MM.1S (cell line): ENCODE measurements at regions not wholly inside any gene's neighbourhood (a gene's known extent, or its start where the extent isn't known, plus 50 kb on each side); places are given as distances from the start of the nearest gene placed in this dataset.

Source experiments
- DNase-seq: peaks from one replicate; pipeline ENCODE4 v3.0.0-alpha.2; 2015
- H2AFZ ChIP-seq: fragments of 300-600 bp; sonication (generic); 2 replicates; pipeline ENCODE4 v1.6.0; 2016; ENCODE audit warnings: antibody characterized with exemption, low read length
- H3F3A ChIP-seq: fragments of 300-600 bp; sonication (generic); 2 replicates; pipeline ENCODE4 v1.6.1; 2016; ENCODE audit warnings: mild to moderate bottlenecking, antibody characterized with exemption, low read length, moderate library complexity, mixed read lengths; ENCODE audit not compliant: insufficient read depth
- H3K27ac ChIP-seq: fragments of 300-600 bp; sonication (generic); 2 replicates; pipeline ENCODE4 v1.5.1; 2016; ENCODE audit warnings: mild to moderate bottlenecking, low read length
- H3K27me3 ChIP-seq: fragments of 300-600 bp; sonication (generic); replicated peaks from 2 replicates; pipeline ENCODE4 v1.6.0; 2016; ENCODE audit warnings: low read length; ENCODE audit not compliant: insufficient read depth
- H3K36me3 ChIP-seq: fragments of 300-600 bp; sonication (generic); replicated peaks from 2 replicates; pipeline ENCODE4 v1.6.1; 2016; ENCODE audit warnings: mild to moderate bottlenecking, low read length, mixed read lengths; ENCODE audit not compliant: insufficient read depth
- H3K4me1 ChIP-seq: fragments of 300-600 bp; sonication (generic); 2 replicates; pipeline ENCODE4 v1.6.1; 2016; ENCODE audit warnings: low read length, mixed read lengths
- H3K4me2 ChIP-seq: fragments of 300-600 bp; sonication (generic); 2 replicates; pipeline ENCODE4 v1.6.0; 2016; ENCODE audit warnings: low read depth, low read length
- H3K4me3 ChIP-seq: fragments of 300-600 bp; sonication (generic); 2 replicates; pipeline ENCODE4 v1.5.1; 2016; ENCODE audit warnings: low read length, mixed read lengths
- H3K79me2 ChIP-seq: fragments of 300-600 bp; sonication (generic); 2 replicates; pipeline ENCODE4 v1.6.1; 2016; ENCODE audit warnings: mixed run types, low read length, mixed read lengths
- H3K9ac ChIP-seq: fragments of 300-600 bp; sonication (generic); 2 replicates; pipeline ENCODE4 v1.6.1; 2016; ENCODE audit warnings: low read length, mixed read lengths
- H3K9me2 ChIP-seq: fragments of 300-600 bp; sonication (generic); replicated peaks from 2 replicates; pipeline ENCODE4 v1.6.1; 2016; ENCODE audit warnings: mild to moderate bottlenecking, low read length, mixed read lengths; ENCODE audit not compliant: insufficient read depth
- H3K9me3 ChIP-seq: fragments of 300-600 bp; sonication (generic); replicated peaks from 2 replicates; pipeline ENCODE4 v1.6.1; 2016; ENCODE audit warnings: mild to moderate bottlenecking, low read length, mixed read lengths; ENCODE audit not compliant: insufficient read depth
- H4K20me1 ChIP-seq: fragments of 300-600 bp; sonication (generic); 2 replicates; pipeline ENCODE4 v1.6.1; 2016; ENCODE audit warnings: mild to moderate bottlenecking, low read length, moderate library complexity, mixed read lengths; ENCODE audit not compliant: insufficient read depth
- CTCF ChIP-seq: fragments of 300-600 bp; sonication (generic); IDR thresholded peaks from 2 replicates; pipeline ENCODE4 v1.5.1; 2016; ENCODE audit warnings: antibody characterized with exemption, low read length, mixed read lengths
- EZH2 ChIP-seq: fragments of 300-600 bp; sonication (generic); optimal IDR thresholded peaks from 2 replicates; pipeline ENCODE3; 2017; ENCODE audit warnings: low read depth, mild to moderate bottlenecking, antibody characterized with exemption, low read length, mixed read lengths
- EZH2phosphoT487 ChIP-seq: fragments of 300-600 bp; sonication (generic); IDR thresholded peaks from 2 replicates; pipeline ENCODE4 v1.6.1; 2018; ENCODE audit warnings: antibody characterized with exemption, low read length

GRCh38 chr1:223012938-223013337, 130.1 kb downstream of the TLR5 start:
- no peaks in the 10 kb centered on the region for H3F3A ChIP-seq
- H3K27me3 ChIP-seq = no peaks in the 10 kb centered on the region
- no peaks in the 10 kb centered on the region for H3K9me2 ChIP-seq
- DNase-seq = no peak
- no peaks in the 10 kb centered on the region for H3K36me3 ChIP-seq
- no peaks in the 10 kb centered on the region for H3K79me2 ChIP-seq
- no peak overlapping the region for H3K4me2 ChIP-seq
- no peaks in the 10 kb centered on the region for H3K9me3 ChIP-seq
- no peak overlapping the region for H3K4me3 ChIP-seq
- TF ChIP-seq EZH2phosphoT487 (no peak), EZH2 (no peak), CTCF (no peak)
- no peaks in the 10 kb centered on the region for H4K20me1 ChIP-seq
- H3K9ac ChIP-seq = no peak overlapping the region
- no peak overlapping the region for H3K27ac ChIP-seq
- no peaks in the 10 kb centered on the region for H3K4me1 ChIP-seq
- no peak overlapping the region for H2AFZ ChIP-seq

GRCh38 chr1:223014142-223014873, 128.7 kb downstream of the TLR5 start:
- Histone ChIP-seq H3K36me3 (no peaks in the 10 kb centered on the region), H3K9me3 (no peaks in the 10 kb centered on the region), H3K27me3 (no peaks in the 10 kb centered on the region), H3K4me1 (no peaks in the 10 kb centered on the region), H3K9ac (no peak overlapping the region), H3K27ac (no peak overlapping the region), H3F3A (no peaks in the 10 kb centered on the region), H3K4me3 (no peak overlapping the region), H4K20me1 (no peaks in the 10 kb centered on the region), H3K79me2 (no peaks in the 10 kb centered on the region), H3K9me2 (no peaks in the 10 kb centered on the region), H2AFZ (no peak overlapping the region), H3K4me2 (no peak overlapping the region)
- TF ChIP-seq EZH2 (no peak), CTCF (no peak), EZH2phosphoT487 (no peak)
- no peak for DNase-seq

- no peaks in the 10 kb centered on the region for H3K79me2 ChIP-seq
- H3K27ac ChIP-seq = no peak overlapping the region
- no peaks in the 10 kb centered on the region for H3F3A ChIP-seq
- TF ChIP-seq EZH2phosphoT487 = no peak
- H3K27me3 ChIP-seq = no peaks in the 10 kb centered on the region
- no peaks in the 10 kb centered on the region for H3K9me2 ChIP-seq
- no peak overlapping the region for H3K9ac ChIP-seq
- H3K4me1 ChIP-seq = no peaks in the 10 kb centered on the region
- H4K20me1 ChIP-seq = no peaks in the 10 kb centered on the region
- no peaks in the 10 kb centered on the region for H3K36me3 ChIP-seq
- no peak overlapping the region for H3K4me3 ChIP-seq
- H3K9me3 ChIP-seq = no peaks in the 10 kb centered on the region
- no peak overlapping the region for H3K4me2 ChIP-seq
- no peak overlapping the region for H2AFZ ChIP-seq
- DNase-seq = no peak
Measured at GRCh38 chr1:223016381-223016780, 126.7 kb downstream of the TLR5 start.

GRCh38 chr1:223016890-223017289, 126.2 kb downstream of the TLR5 start:
- H3K79me2 ChIP-seq = no peaks in the 10 kb centered on the region
- no peaks in the 10 kb centered on the region for H3K9me3 ChIP-seq
- H3K27ac ChIP-seq = no peak overlapping the region
- no peaks in the 10 kb centered on the region for H3K4me1 ChIP-seq
- no peak overlapping the region for H3K4me2 ChIP-seq
- H3K27me3 ChIP-seq = no peaks in the 10 kb centered on the region
- no peaks in the 10 kb centered on the region for H3F3A ChIP-seq
- no peaks in the 10 kb centered on the region for H4K20me1 ChIP-seq
- no peaks in the 10 kb centered on the region for H3K9me2 ChIP-seq
- no peak overlapping the region for H3K4me3 ChIP-seq
- no peaks in the 10 kb centered on the region for H3K36me3 ChIP-seq
- TF ChIP-seq CTCF = no peak
- no peak for TF ChIP-seq EZH2
- no peak for TF ChIP-seq EZH2phosphoT487
- no peak for DNase-seq
- no peak overlapping the region for H3K9ac ChIP-seq
- H2AFZ ChIP-seq = no peak overlapping the region
